GM12864 (cell line): ENCODE measurements at regions not wholly inside any gene's neighbourhood (a gene's known extent, or its start where the extent isn't known, plus 50 kb on each side); places are given as distances from the start of the nearest gene placed in this dataset.

Experiments used
- DNase-seq: peaks from one replicate; pipeline ENCODE4 v3.0.0-alpha.2; 2011; ENCODE audit warnings: low read depth
- H3K4me3 ChIP-seq: 2 replicates; pipeline ENCODE4 v1.5.1; 2011; ENCODE audit warnings: mild to moderate bottlenecking, low read depth, low read length, control low read depth
- TF ChIP-seq, protein P1 (sequence below): IDR thresholded peaks from 2 replicates; pipeline ENCODE4 v1.5.1; 2011; ENCODE audit warnings: low read depth, mild to moderate bottlenecking, moderate library complexity, low read length, control low read depth, inconsistent platforms; ENCODE audit errors: missing control alignments

DNA sequence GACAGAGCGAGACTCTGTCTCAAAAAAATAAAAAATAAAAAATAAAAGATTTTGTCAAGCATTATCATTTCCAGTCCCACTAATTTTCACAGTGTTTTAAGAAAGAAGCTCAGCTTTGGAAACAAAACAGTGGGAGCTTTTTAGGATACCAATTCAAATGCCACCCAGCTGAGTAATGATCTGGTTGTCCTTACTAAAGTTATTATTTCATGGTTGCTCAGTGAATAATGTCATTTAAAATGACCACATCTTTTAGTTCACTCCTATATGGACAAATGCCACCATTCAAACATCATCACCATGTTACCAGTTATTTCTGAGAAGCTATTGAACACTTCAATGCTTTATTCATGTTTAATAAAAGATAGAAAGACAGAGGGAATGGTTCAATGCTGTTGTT lies 365.0 kb downstream of the CCER1 start:
- TF ChIP-seq, protein P1, sequence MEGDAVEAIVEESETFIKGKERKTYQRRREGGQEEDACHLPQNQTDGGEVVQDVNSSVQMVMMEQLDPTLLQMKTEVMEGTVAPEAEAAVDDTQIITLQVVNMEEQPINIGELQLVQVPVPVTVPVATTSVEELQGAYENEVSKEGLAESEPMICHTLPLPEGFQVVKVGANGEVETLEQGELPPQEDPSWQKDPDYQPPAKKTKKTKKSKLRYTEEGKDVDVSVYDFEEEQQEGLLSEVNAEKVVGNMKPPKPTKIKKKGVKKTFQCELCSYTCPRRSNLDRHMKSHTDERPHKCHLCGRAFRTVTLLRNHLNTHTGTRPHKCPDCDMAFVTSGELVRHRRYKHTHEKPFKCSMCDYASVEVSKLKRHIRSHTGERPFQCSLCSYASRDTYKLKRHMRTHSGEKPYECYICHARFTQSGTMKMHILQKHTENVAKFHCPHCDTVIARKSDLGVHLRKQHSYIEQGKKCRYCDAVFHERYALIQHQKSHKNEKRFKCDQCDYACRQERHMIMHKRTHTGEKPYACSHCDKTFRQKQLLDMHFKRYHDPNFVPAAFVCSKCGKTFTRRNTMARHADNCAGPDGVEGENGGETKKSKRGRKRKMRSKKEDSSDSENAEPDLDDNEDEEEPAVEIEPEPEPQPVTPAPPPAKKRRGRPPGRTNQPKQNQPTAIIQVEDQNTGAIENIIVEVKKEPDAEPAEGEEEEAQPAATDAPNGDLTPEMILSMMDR, result no peak
- no peak for DNase-seq
- no peak overlapping the region for H3K4me3 ChIP-seq

DNA sequence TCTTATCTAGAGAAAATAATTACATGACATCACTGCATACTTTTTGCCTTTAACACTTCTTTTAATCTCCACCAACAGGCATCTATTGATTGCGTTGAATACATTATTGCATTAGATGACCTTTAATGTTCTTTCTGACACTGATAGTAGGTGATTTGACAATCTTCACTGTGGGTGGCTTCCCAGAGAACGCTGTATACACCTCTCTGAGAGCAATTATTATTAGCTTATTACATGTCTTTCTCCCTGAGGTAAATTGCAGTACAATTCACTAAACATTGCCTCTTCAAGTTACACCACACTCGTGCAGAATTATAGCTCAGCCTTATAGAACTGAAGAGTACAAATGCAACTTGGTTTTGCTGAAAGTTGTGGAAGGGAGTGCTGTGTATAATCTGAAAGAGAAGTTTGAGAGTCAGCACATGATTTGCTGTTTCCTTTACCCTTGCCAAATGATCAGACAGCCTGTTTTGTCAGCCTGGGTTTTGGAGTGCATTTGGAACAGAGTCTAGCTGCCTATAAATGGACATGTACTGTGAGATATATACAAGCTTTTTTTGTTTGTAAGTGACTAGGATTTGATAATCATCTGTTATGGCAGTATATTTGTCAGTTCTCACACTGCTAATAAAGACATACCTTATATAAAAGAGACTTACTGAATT lies 369.2 kb downstream of the CCER1 start:
- H3K4me3 ChIP-seq, result no peak overlapping the region
- DNase-seq, result no peak
- TF ChIP-seq, protein P1, result no peak

DNA sequence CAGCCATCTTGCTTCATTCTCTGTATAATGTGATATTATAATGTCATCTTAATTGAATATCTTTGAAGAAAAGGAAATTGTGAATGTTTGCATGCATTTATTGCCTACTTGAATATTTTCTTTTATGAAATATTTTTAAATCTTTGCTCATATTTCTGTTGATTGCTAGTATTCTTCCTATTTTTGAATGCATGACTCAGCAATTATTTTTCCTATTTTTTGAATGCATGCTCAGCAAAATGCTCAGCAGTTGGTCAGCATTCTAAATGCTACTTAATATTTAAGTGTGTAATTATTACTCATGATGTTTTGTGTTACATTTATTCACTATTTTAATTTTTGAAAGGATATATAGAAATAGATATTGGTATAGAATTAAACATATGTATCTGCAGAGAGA lies 378.3 kb downstream of the CCER1 start:
- TF ChIP-seq, protein P1, result no peak
- H3K4me3 ChIP-seq, result no peak overlapping the region
- no peak for DNase-seq

DNA sequence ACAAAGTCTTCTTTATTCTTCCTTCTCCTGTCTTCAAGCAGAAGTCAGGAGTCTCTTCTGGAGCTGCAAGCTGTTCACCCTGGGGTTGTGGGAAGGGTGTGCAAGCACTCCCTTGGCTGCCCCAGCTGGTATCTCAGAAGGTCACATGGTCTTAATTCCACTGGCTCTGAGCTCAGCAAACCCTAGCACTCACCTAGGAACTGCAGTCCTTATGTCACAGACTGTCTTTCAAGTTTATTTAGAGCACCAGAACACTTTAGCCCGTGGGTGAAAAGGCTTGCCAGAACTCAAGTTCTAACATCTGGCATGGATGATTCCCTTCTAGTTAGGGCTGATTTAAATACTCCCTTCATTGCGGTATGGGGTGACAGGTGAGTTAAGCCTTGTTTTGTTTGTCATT lies 379.0 kb downstream of the CCER1 start:
- TF ChIP-seq, protein P1, result no peak
- no peak for DNase-seq
- H3K4me3 ChIP-seq, result no peak overlapping the region

DNA sequence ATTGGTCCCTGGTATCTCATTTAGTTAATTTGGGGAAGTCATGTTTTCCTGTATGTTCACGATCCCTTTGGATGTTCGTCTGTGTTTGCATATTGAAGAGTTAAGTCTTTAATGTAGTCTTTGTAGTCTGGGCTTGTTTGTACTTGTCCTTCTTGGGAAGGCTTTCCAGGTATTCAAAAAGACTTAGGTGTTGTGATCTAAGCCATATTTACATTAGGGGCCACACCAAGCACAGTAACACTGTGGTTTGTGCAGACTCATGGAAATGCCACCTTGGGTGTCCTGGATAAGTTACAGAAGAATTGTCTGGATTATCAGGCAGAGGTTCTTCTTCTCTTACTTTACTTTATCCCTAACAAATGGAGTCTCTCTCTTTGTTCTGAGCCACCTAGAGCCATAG lies 380.3 kb downstream of the CCER1 start:
- DNase-seq, result no peak
- TF ChIP-seq, protein P1, result no peak
- H3K4me3 ChIP-seq, result no peak overlapping the region

DNA sequence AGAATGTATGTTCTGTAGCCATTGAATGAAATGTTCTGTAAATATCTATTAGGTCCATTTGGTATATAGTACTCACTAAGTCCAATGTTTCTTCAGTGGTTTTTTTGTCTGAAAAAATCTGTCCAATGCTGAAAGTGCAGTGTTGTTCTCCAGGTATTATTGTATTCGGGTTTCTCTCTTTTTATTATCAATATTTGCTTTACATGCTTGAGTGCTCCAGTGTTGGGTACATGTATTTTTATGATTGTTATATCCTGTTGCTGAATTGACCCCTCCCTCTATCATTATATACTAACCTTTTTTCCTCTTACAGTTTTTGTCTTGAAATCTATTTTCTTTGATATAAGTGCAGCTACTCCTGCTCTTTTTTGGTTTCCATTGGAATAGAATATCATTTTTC lies 382.2 kb downstream of the CCER1 start:
- TF ChIP-seq, protein P1, result no peak
- no peak for DNase-seq
- no peak overlapping the region for H3K4me3 ChIP-seq

DNA sequence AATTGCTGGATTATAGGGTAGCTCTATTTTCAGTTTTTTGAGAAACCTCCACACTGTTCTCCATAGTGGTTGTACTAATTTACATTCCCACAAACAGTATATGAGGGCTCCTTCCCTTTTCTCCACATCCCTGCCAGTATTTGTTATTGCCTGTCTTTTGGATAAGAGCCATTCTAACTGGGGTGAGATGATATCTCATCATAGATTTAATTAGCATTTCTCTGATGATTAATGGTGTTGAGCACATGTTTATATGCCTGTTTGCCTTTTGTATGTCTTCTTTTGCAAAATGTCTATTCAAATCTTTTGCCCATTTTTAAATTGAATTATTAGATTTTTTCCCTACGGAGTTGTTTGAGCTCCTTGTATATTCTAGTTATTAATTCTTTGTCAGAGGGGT lies 385.3 kb downstream of the CCER1 start:
- H3K4me3 ChIP-seq, result no peak overlapping the region
- no peak for DNase-seq
- TF ChIP-seq, protein P1, result no peak
